Astrocyte of the spinal cord (primary cell): ENCODE measurements at regions not wholly inside any gene's neighbourhood (a gene's known extent, or its start where the extent isn't known, plus 50 kb on each side); places are given as distances from the start of the nearest gene placed in this dataset.

ENCODE experiments used
- DNase-seq: peaks from one replicate; pipeline ENCODE4 v3.0.0; 2011; ENCODE audit warnings: low read depth, low spot score
- H3K4me3 ChIP-seq: 2 replicates; pipeline ENCODE4 v1.5.1; 2011; ENCODE audit warnings: low read depth, mild to moderate bottlenecking, low read length, moderate library complexity
- CTCF ChIP-seq: IDR thresholded peaks from 2 replicates; pipeline ENCODE4 v1.5.1; 2012; ENCODE audit warnings: low read depth, mild to moderate bottlenecking, low read length, inconsistent platforms
- in situ Hi-C: cut with HindIII; loops from 2 replicates; pipeline ENCODE4 v1.10.0; 2017; ENCODE audit warnings: low sequenced_read_pairs

GRCh38 chr10:2019281-2019680 lies 282.0 kb upstream of the ADARB2 start:
- no peak for TF ChIP-seq CTCF
- no peak overlapping the region for H3K4me3 ChIP-seq
- no peak for DNase-seq
- in situ Hi-C loops, result no loop called here

GRCh38 chr10:2014541-2014940 lies 277.2 kb upstream of the ADARB2 start:
- no peak for DNase-seq
- no peak overlapping the region for H3K4me3 ChIP-seq
- no peak for TF ChIP-seq CTCF
- in situ Hi-C loops, result no loop called here

GRCh38 chr10:2012209-2012608 lies 274.9 kb upstream of the ADARB2 start:
- in situ Hi-C loops, result no loop called here
- TF ChIP-seq CTCF, result no peak
- no peak for DNase-seq
- H3K4me3 ChIP-seq, result no peak overlapping the region

- no peak for DNase-seq
- in situ Hi-C loops, result no loop called here
- no peak overlapping the region for H3K4me3 ChIP-seq
- TF ChIP-seq CTCF, result no peak
Measured at GRCh38 chr10:2011106-2011716, 273.9 kb upstream of the ADARB2 start.

GRCh38 chr10:2005546-2005945 lies 268.2 kb upstream of the ADARB2 start:
- DNase-seq, result no peak
- TF ChIP-seq CTCF, result no peak
- in situ Hi-C loops, result no loop called here
- H3K4me3 ChIP-seq, result no peak overlapping the region

GRCh38 chr10:1992930-1993329 lies 255.6 kb upstream of the ADARB2 start:
- TF ChIP-seq CTCF, result no peak
- in situ Hi-C loops, result no loop called here
- no peak for DNase-seq
- H3K4me3 ChIP-seq, result no peak overlapping the region

- in situ Hi-C loops, result no loop called here
Measured at GRCh38 chr10:1989090-1989489, 251.8 kb upstream of the ADARB2 start.

More at GRCh38 chr10:1989090-1989489, 251.8 kb upstream of the ADARB2 start:
- DNase-seq, result no peak
- H3K4me3 ChIP-seq, result no peak overlapping the region
- TF ChIP-seq CTCF, result no peak
